ENCODE measurements at regions not wholly inside any gene's neighbourhood (a gene's known extent, or its start where the extent isn't known, plus 50 kb on each side); places are given as distances from the start of the nearest gene placed in this dataset.

GRCh38 chrX:13260598-13260997 lies 59.3 kb downstream of the ATXN3L start:
- TF ChIP-seq CTCF (conservative IDR thresholded peaks at IDR 0.05; ENCODE audit: low read depth, low read length): no peak
- TF ChIP-seq EZH2phosphoT487 (IDR thresholded peaks at IDR 0.05; ENCODE audit: borderline replicate concordance, low read length): no peak
- no peak for TF ChIP-seq EZH2 (IDR thresholded peaks at IDR 0.05; ENCODE audit: low read length, unreplicated experiment)

Measured in PC-3 (cell line).